Dedifferentiated amniotic fluid mesenchymal stem cell (primary cell): ENCODE measurements at regions not wholly inside any gene's neighbourhood (a gene's known extent, or its start where the extent isn't known, plus 50 kb on each side); places are given as distances from the start of the nearest gene placed in this dataset.

Experiments used
- DNase-seq: peaks from one replicate; pipeline ENCODE4 v3.0.0-alpha.2; 2016; ENCODE audit errors: extremely low spot score

- no peak for DNase-seq
These were observed 351.7 kb upstream of the FAM241A start for GRCh38 chr4:111793433-111794091.

DNA sequence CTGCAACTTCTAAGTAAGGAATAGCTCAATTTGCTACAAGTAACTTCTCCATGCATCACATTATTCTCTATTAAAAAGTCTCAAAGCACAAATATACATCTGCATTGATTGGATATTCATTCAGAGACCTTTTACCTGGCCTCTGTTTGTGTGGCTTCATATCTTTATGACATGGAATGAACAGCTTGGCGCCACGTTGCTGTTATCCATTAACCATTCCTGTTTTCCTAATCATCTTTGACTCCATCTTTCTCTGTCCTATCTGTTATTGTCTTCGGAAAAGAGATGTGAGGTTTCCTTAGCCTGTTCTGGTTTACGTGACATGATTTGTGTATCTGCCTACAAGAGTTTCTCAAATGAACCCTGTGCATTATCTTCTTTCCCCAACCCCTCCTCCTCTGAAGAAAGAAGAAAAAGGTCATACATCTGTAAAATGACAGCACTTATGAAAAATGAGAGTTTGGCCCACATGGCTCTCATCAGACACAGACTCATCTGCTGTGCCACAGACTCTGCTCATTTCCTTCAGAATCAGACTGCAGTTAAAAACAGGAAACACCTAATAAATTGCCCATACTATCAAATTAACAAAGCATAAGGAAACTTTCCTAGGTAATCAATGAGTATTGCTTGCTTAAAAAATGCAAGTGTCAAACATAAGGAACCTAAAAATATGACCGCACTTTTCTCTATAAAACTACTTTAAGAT lies 347.6 kb upstream of the FAM241A start:
- no peak for DNase-seq

DNA sequence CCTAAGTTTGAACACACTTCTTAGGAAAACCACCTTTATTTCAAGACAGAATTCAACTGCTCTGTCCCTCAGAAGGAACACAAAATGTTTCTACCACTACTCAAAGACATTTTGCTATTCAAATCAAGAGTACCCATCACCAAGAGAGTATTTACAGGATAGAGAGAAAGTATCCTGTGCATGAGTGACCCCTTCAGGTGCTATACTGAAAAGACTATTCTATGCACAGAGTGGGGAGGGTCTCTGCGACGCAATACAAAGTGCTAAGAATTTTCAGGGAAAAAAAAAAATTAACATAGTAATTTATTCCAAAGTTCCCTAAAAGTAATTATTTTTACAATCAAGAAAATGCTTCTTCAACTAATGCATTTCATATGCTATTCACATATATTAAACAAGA lies 346.4 kb upstream of the FAM241A start:
- DNase-seq: no peak

GRCh38 chr4:111800551-111800950 lies 344.7 kb upstream of the FAM241A start:
- no peak for DNase-seq

DNA sequence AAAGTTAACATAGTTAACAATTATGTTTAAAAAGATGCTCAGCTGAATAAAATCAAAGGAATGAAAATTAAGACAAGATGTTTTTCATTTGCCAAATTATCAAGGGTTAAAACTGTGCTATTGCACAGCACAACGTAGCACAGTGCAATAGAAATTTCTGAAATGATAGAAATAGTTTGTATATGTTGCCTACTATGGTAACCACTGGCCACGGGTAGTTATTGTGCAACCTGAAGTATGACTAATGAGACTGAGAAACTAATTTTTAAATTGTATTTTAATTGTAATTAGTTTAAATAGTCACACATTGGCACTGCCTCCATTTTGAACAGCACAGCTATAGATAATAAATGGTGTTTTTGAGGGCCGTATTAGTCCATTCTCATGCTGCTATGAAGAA lies 343.1 kb upstream of the FAM241A start:
- DNase-seq: no peak

- DNase-seq: no peak
These were observed 338.9 kb upstream of the FAM241A start for GRCh38 chr4:111806331-111806730.

- no peak for DNase-seq
These were observed 337.7 kb upstream of the FAM241A start for GRCh38 chr4:111807576-111807975.

DNA sequence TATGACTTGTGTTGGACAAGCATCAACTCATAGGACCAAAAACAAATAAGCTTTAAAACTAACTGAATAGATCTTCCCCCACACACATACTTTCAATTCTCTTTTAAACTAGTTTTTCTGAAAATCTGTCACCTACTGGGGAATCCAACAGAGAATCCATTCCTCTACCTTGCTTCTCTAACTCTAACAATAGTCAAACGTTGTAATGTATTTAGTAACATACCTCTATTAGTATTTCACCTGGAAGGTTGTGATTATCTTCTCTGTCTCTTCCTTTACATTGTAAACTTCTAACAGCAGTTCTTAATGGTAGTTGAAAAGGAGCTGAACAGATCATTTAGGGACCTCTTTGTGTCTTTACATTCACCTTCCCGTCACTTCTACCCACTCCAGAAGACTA lies 337.1 kb upstream of the FAM241A start:
- DNase-seq: no peak

GRCh38 chr4:111811661-111812060 lies 333.6 kb upstream of the FAM241A start:
- no peak for DNase-seq

DNA sequence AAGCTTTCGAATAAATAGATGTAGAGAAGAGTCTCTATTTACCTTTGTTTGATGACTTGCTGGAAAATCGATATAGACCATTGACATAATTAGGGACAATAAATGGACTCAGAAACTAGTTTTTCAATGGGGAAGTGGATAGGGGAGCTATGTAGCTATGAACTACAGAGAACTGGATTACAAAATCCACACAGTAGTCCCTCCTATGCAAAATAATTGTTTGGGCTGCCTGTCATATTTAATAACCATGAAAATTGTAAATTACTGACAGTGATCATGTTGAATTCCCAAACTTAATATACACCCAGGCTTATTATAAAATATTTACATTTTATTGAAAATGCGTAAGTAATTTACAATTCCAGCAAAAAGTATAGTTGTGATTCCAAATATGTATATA lies 333.1 kb upstream of the FAM241A start:
- no peak for DNase-seq

- no peak for DNase-seq
These were observed 332.5 kb upstream of the FAM241A start for GRCh38 chr4:111812760-111813159.

DNA sequence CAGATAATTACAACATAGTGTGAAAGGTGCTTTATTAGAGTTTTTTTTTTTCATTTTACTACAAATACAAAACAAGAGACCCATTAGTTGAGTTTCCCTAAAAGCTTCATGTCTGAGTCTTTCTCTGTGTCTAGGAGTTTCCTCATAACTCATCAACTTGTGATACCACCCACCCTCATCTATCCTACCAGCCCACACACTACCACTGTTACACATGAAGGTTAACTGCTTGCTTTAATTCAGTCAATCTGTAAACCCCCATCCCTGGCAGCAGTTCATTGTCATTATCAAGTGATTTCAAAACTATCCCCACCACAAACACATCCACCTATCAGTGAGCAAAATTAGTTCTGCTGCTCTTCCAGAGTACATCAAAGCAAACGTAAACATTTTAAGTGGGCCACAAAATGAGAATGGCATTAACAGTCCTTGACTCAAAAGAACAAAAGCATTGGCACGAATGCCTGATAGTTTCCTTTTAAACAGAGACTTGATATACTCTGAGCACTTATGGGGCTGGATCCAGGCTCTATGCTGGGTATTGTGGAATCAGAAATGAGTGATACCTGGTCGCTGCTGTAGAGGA lies 331.6 kb upstream of the FAM241A start:
- DNase-seq: no peak

GRCh38 chr4:111814961-111815360 lies 330.3 kb upstream of the FAM241A start:
- no peak for DNase-seq

DNA sequence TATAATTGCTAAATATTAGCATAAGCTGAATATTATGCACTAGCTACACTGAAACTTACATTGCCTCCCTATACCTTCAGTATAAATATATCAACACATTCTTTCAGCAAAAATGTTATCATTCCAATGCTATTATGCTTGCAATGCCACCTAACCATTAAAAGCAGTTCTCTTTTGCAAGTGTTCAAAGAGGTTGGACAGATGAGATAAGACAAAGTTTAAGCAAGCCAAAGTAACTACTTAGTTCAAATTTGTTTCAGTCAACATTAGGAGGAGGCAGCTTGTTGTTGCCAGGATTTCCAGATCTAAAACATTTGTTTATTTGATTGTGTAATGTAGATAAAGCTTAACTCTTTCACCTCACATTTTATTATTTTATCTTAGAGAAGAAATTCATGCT lies 323.9 kb upstream of the FAM241A start:
- no peak for DNase-seq

DNA sequence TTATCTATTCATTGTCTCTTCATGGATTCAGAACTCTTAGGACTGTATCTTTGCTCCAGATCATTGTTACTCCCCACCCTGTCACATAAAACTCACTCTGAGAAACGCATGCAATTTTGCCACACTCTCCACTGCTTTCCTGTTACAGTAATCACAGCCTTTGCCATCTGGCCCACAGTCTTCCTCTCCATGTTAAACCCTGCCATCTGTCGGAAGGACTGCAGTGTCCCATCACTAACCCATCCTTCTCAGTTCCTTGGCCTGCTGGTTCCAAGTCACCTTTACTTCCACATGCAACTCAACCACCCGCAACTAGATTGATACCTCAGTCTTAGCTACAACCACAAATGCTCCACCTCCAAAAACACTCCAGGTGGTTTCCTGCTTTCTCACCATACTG lies 308.7 kb upstream of the FAM241A start:
- DNase-seq: no peak

DNA sequence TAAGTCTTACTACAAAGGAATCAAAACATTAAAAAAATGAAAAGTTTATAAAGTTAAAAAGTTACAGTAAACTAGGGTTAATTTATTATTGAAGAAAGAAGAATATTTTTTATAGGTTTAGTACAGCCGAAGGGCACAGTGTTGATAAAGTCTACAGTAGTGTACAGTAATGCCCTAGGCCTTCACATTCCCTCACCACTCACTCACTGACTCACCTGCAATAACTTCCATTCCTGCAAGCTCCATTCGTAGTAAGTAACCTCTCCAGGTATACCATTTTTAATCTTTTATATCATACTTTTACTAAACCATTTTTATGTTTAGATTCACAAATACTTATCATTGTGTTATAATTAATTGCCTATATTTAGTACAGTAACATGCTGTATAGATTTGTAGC lies 307.5 kb upstream of the FAM241A start:
- no peak for DNase-seq

DNA sequence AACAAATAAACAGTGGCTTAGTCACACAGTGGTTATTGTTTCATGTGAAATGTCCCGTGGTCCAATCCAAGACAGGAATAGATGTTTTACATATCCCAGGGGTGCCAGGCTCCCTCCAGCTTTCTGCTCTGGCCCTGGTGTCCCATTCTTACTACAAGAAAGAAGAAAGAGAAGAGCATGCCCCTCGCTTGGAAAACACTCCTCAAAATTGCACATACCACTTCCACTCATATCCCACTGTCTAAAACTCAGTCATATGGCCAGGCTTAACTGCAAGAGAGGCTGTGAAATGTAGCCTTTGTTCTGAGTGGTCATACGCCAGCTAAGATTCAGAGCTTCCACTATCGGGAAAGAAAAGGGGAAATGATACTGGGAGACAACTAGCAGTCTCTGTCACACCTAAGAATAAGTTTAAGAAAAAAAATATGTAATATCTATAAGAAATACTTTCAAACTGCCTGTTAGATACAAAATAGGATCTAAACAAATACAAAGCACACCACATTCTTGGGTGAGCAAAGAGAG lies 306.8 kb upstream of the FAM241A start:
- DNase-seq: no peak

GRCh38 chr4:111839141-111839540 lies 306.1 kb upstream of the FAM241A start:
- DNase-seq: no peak

GRCh38 chr4:111842336-111842735 lies 302.9 kb upstream of the FAM241A start:
- no peak for DNase-seq

- no peak for DNase-seq
These were observed 297.8 kb upstream of the FAM241A start for GRCh38 chr4:111847296-111848008.

- no peak for DNase-seq
These were observed 295.4 kb upstream of the FAM241A start for GRCh38 chr4:111849746-111850284.

DNA sequence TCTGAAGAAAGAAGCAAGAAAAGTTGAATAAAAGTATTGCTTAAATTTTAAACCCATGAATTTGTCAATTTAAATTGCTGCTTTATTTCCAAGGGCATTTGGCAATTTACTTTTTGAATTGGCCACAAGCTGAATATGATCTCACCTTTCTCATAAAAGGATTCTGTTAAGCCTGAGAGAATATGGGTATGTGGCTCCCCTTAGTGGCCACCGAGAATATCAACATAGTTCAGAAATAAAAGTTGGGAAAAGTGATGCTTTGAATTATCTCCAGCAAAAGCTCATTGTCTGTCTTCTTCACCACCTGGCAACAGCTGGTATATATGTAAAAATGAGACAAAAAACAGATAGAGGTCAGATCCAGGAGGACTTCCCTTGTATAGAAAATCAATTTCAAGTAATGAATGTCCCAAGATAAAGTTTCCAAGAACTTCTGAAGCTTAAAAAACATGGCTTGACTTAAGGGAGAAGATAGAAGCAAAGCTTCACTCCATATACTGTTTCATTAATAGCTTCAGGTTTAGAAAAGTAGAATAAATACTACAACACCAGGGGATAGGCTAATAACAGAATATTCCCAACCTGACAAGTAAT lies 290.7 kb upstream of the FAM241A start:
- peak; percentile 27 for DNase-seq
